Testis (tissue), 2 donors: ENCODE measurements at regions not wholly inside any gene's neighbourhood (a gene's known extent, or its start where the extent isn't known, plus 50 kb on each side); places are given as distances from the start of the nearest gene placed in this dataset.

ENCODE experiments used
- CTCF ChIP-seq, 3 experiments: fragments of 450-650 bp in 2 of 3; fragments of 200-600 bp in 1 of 3; sonication (generic) in 1 of 3; IDR thresholded peaks; one replicate each; pipeline ENCODE4 v1.5.1; 2016 to 2019; ENCODE audit warnings: antibody characterized with exemption in 3 of 3, mild to moderate bottlenecking in 2 of 3, moderate library complexity in 1 of 3
- POLR2A ChIP-seq: fragments of 450-650 bp; IDR thresholded peaks from one replicate; pipeline ENCODE4 v1.6.1; 2017; ENCODE audit warnings: antibody characterized with exemption, mild to moderate bottlenecking, moderate library complexity

GRCh38 chr16:80915079-80915450, 91.6 kb downstream of the CMC2 start:
- TF ChIP-seq CTCF (IDR thresholded peaks at IDR 0.05): no peak
- TF ChIP-seq POLR2A: no peak
